ENCODE measurements at regions not wholly inside any gene's neighbourhood (a gene's known extent, or its start where the extent isn't known, plus 50 kb on each side); places are given as distances from the start of the nearest gene placed in this dataset.
A peak's percentile ranks its signal among the peaks of the same experiment; 100 is the strongest.
"Not testable (repeated sequence)": the region's sequence is repeated elsewhere in the genome, so short reads cannot be mapped to it uniquely, and the experiment has no call there.

DNA sequence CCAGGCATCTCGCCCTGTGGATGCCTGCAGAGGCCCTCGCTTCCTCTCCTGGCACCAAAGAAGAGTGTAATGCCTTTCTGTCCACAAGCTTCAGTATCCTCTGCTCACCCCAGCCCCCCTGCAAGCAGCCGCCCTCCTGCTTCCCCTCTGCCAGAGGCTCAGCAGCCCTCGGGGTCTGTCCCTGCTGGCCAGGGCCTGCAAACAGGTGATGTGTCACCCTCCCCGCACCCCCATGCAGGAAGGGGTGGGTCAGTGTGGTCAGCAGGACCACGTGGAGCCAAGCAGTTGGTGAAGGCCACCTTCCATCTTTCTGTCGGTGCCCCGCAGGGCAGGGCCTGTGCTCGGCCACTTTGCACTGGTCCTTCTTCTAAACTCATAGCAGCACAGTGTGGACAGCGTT lies 129.9 kb upstream of the CIBAR2 start:
- Histone ChIP-seq H3K4me3 (no peak overlapping the region), H3K27ac (no peak overlapping the region), H3K4me1 (peaks cover 3 to 8% of the 10 kb centered on the region in 2 donors), H3K9me3 (no peaks in the 10 kb centered on the region), H3K27me3 (no peaks in the 10 kb centered on the region), H3K36me3 (no peaks in the 10 kb centered on the region)
- no peak for DNase-seq
- TF ChIP-seq POLR2A (IDR thresholded peaks at IDR 0.05) = no peak
- TF ChIP-seq, protein P1, sequence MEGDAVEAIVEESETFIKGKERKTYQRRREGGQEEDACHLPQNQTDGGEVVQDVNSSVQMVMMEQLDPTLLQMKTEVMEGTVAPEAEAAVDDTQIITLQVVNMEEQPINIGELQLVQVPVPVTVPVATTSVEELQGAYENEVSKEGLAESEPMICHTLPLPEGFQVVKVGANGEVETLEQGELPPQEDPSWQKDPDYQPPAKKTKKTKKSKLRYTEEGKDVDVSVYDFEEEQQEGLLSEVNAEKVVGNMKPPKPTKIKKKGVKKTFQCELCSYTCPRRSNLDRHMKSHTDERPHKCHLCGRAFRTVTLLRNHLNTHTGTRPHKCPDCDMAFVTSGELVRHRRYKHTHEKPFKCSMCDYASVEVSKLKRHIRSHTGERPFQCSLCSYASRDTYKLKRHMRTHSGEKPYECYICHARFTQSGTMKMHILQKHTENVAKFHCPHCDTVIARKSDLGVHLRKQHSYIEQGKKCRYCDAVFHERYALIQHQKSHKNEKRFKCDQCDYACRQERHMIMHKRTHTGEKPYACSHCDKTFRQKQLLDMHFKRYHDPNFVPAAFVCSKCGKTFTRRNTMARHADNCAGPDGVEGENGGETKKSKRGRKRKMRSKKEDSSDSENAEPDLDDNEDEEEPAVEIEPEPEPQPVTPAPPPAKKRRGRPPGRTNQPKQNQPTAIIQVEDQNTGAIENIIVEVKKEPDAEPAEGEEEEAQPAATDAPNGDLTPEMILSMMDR (IDR thresholded peaks at IDR 0.05 in 4 of 5, conservative IDR thresholded peaks at IDR 0.05 in 1 of 5) = no peak
- in situ Hi-C loops (cut with MboI; ENCODE audit: low sequenced_read_pairs in 4 of 4) = loop anchor here in 2 of 4 donors (25.0 kb wide), 1 partner anchor 130 kb away; the partner anchor contains the start of gene CIBAR2 (in 2 of the 2)
- ATAC-seq = no peak
- intact Hi-C loops (cut with DNase I; ENCODE audit: low total_unique reads) = no loop called here

DNA sequence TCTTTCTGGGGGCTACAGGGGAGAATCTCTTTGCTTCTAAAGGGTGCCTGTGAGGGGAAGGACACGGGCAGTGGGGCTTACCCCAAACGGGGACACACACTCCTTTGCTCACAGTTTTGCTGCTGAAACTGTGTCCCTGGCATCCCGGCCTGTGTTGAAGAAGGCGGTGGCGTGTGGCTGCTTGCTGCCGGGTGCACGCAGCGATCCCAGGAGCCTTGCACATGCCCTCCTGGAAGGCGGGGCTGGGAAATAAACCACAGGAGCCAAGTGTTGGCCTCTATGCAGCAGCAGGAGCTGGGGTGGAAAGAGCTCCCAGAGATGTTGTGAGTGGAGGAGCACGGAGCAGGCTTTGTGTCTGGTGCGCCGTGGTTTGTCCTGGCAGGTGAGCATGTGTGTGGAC lies 131.0 kb upstream of the CIBAR2 start:
- Histone ChIP-seq H3K9me3 (no peaks in the 10 kb centered on the region), H3K27me3 (no peaks in the 10 kb centered on the region), H3K4me1 (peaks cover 3 to 8% of the 10 kb centered on the region in 2 donors), H3K27ac (no peak overlapping the region), H3K4me3 (no peak overlapping the region), H3K36me3 (no peaks in the 10 kb centered on the region)
- in situ Hi-C loops (cut with MboI; ENCODE audit: low sequenced_read_pairs in 4 of 4) = loop anchor here in 2 of 4 donors (25.0 kb wide), 1 partner anchor 131 kb away; the partner anchor contains the start of gene CIBAR2 (in 2 of the 2)
- intact Hi-C loops (cut with DNase I; ENCODE audit: low total_unique reads) = no loop called here
- ATAC-seq (no peak), DNase-seq (no peak)
- TF ChIP-seq, protein P1 (IDR thresholded peaks at IDR 0.05 in 4 of 5, conservative IDR thresholded peaks at IDR 0.05 in 1 of 5) = no peak
- TF ChIP-seq POLR2A (IDR thresholded peaks at IDR 0.05) = no peak

DNA sequence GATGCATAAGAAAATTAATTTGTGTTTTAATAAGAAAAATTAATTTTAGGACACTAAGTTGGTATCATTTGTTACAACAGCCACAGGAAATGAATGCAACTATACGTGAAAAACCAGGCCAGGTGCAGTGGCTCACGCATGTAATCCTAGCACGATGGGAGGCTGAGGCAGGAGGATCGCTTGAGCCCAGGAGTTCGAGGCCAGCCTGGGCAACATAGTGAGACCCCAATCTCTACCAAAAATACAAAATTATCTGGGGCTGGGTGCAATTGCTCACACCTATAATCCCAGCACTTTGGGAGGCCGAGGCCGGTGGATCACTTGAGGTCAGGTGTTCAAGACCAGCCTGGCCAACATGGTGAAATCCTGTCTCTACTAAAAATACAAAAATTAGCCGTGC lies 132.2 kb upstream of the CIBAR2 start:
- H3K9me3 ChIP-seq; H3K27ac ChIP-seq; H3K36me3 ChIP-seq; DNase-seq; H3K4me1 ChIP-seq; intact Hi-C loops (cut with DNase I; ENCODE audit: low total_unique reads); H3K27me3 ChIP-seq; ATAC-seq; H3K4me3 ChIP-seq: not testable (repeated sequence)
- in situ Hi-C loops (cut with MboI; ENCODE audit: low sequenced_read_pairs in 4 of 4) = loop anchor here in 2 of 4 donors (25.0 kb wide), 1 partner anchor 132 kb away; the partner anchor contains the start of gene CIBAR2 (in 2 of the 2)

DNA sequence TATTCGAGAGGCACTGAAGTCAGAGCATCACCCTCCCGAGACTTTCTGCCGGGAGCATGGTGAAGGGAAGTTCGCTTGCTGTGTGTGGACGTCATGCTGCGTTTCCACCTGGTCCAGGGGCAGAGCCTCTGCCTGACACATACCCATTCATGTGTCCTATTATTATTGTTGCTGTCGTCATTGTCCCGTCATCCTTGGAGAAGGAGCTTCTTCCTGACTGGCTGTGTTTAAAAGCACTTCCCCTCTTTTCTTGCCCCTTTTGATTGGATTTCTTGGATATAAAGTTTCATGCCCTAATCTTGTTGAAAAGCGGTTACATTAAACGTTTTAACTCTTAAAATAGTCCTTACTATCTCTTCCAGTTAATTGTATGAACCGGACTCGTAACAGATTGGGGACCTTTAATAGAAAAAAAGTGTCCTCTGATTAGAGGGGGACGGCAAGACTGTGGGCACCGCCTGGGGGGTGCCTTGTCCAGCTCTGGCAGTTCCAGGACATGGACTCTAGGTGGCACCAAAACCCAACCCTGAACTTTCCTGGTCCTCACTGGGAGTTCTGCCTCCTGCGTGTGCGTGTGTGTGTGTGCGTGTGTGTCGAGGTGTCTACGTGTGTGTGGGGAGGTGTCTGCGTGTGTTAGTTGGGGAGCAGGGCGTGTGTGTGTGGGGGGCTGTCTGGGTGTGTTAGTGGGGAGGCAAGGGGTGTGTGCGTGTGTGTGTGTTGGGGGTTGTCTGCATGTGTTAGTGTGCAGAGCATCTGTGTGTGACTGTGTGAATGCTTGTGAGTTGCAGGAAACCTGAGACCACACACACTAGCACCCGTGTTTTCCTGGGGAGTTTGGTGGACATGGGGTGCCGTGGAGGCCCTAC lies 133.3 kb upstream of the CIBAR2 start:
- Histone ChIP-seq H3K4me1 (peaks cover 8 to 14% of the 10 kb centered on the region in 2 donors), H3K27me3 (no peaks in the 10 kb centered on the region), H3K9me3 (no peaks in the 10 kb centered on the region), H3K27ac (no peak overlapping the region), H3K36me3 (no peaks in the 10 kb centered on the region), H3K4me3 (no peak overlapping the region)
- DNase-seq (peak; percentile 15 to 46), ATAC-seq (peak; percentile 72 to 76)
- TF ChIP-seq POLR2A (IDR thresholded peaks at IDR 0.05) = no peak
- TF ChIP-seq, protein P1 (IDR thresholded peaks at IDR 0.05 in 4 of 5, conservative IDR thresholded peaks at IDR 0.05 in 1 of 5) = peak; percentile 61 to 92 (median 77)
- intact Hi-C loops (cut with DNase I; ENCODE audit: low total_unique reads) (loop anchor here (5.0 kb wide), 1 partner anchor 133 kb away; the partner anchor contains the start of gene CIBAR2), in situ Hi-C loops (cut with MboI; ENCODE audit: low sequenced_read_pairs in 4 of 4) (loop anchor here in 2 of 4 donors (25.0 kb wide), 1 partner anchor 133 kb away; the partner anchor contains the start of gene CIBAR2 (in 2 of the 2))

DNA sequence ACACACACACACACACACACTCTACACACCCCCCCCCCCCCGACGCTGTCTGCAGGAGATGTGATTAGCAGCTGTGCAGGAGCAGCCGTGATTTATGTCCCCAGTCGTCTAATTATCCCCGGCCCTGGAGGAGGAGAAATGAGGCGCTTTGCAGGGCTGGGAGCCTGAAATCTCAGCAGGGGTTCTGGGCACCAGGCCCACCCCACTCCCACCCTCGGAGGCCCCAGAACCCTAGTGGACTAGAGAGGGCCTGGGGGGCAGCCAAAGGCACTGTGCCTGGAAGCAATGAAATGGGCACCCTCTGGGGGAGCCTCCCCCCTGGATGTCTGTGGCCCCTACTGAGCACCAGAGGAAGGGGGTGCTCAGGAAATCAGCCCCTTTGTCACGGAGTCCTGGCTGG lies 134.2 kb upstream of the CIBAR2 start:
- in situ Hi-C loops (cut with MboI; ENCODE audit: low sequenced_read_pairs in 4 of 4) = loop anchor here in 2 of 4 donors (25.0 kb wide), 1 partner anchor 134 kb away; the partner anchor contains the start of gene CIBAR2 (in 2 of the 2)
- intact Hi-C loops (cut with DNase I; ENCODE audit: low total_unique reads) = loop anchor here (5.0 kb wide), 1 partner anchor 134 kb away; the partner anchor contains the start of gene CIBAR2
- no peak for ATAC-seq
- TF ChIP-seq, protein P1 (IDR thresholded peaks at IDR 0.05 in 4 of 5, conservative IDR thresholded peaks at IDR 0.05 in 1 of 5) = no peak
- TF ChIP-seq POLR2A (IDR thresholded peaks at IDR 0.05) = no peak
- Histone ChIP-seq H3K36me3 (no peaks in the 10 kb centered on the region), H3K27me3 (no peaks in the 10 kb centered on the region), H3K27ac (no peak overlapping the region), H3K4me1 (peaks cover 8 to 14% of the 10 kb centered on the region in 2 donors), H3K9me3 (no peaks in the 10 kb centered on the region), H3K4me3 (no peak overlapping the region)
- DNase-seq = no peak
